HG03108 (cell line): ENCODE measurements at regions not wholly inside any gene's neighbourhood (a gene's known extent, or its start where the extent isn't known, plus 50 kb on each side); places are given as distances from the start of the nearest gene placed in this dataset.

Experiments used
- ATAC-seq: cut with Tn5 transposase; IDR thresholded peaks from one replicate; pipeline ENCODE4 v1.9.1; 2021; ENCODE audit warnings: moderate library complexity; ENCODE audit not compliant: unreplicated experiment

GRCh38 chr14:89613260-89614008 is 196.4 kb upstream of the FOXN3 start:
- ATAC-seq = no peak

DNA sequence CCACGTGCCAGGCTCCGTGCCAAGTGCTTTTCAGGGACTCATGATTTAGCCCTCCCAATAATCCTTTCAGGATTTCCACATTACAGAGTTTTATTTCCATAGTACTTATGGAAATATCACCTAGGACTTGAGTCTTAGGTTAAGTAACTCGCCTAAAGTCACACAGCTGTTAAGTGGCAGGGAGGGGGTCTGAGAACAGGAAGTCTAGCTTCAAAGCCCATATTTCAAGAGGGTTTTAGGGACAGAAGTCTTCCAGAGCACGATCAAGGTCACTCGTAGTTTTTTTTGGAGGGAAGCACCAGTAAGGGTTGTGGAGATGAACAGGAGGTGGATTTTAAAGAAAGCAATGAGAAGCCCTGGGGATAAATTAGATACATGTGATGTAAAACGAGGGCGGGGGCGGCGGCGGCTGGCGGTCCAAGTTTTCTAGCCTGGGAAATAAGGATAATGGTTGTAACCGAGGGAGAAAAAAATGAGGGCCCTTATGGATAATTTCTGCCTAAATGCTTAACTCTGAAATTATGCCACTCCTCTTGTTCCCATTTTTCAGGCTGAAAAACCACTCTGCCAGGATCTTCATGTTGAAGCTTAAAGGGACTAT is 192.6 kb upstream of the FOXN3 start:
- ATAC-seq = no peak

- ATAC-seq = no peak
Observed at GRCh38 chr14:89607453-89607852, 190.4 kb upstream of the FOXN3 start.

- no peak for ATAC-seq
Observed at GRCh38 chr14:89603938-89604480, 187.0 kb upstream of the FOXN3 start.

DNA sequence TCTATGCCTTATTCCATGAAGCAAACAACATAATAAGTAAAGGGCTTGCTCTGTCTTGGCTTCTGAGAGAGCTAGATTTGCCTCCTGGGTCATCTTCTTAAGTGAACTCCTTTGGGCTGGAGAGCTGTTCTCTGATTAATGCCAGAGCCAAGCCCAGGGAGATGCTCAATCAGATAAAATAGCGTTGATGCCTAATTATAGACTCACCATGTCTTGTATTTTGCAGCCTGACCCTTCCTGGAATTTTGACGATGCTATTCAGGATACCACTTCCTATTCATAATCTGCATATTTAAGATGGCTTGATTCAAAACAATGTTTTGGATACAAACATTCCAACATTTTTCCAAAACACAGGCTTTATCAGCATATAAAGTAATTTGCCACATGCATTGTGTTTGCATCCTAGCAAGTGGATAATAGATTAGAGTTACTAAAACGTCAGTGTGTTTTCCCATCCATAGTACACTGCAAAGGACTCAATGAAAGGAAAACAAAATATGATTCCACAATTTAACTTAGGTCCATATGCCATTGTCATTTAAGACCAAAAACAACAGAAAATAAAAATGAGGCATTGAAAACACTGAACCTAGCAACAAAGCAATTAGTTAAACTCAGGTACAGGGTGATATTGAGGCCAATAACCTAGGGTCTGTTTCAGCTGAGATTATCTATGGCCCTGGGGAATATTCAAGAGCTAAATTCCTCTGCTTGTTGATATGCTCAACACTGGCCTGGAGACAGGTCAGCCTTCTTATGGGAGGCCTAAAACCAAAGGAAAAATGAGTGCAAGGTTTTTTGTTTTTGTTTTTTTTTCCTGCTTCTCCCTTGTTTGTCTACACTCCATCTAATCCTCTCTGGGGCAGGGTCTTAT is 184.2 kb upstream of the FOXN3 start:
- ATAC-seq = no peak

DNA sequence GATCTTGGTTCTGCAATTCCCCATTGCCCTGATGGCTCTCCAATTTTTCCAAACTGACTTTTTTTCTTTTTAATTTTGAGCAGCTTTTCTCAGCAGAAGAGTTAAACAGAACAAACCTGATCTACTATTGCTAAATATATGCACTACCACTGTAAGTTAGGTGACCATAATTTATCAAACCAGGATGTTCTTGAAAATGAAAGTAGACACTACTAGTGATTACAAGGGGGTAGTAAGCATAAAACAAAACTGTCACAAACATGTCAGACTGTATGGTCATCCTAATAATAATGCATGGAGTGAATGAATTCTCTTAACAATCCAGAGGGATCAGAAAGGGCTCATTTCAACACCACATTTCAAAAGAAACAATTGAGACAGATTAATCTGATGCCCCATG is 183.0 kb upstream of the FOXN3 start:
- no peak for ATAC-seq

DNA sequence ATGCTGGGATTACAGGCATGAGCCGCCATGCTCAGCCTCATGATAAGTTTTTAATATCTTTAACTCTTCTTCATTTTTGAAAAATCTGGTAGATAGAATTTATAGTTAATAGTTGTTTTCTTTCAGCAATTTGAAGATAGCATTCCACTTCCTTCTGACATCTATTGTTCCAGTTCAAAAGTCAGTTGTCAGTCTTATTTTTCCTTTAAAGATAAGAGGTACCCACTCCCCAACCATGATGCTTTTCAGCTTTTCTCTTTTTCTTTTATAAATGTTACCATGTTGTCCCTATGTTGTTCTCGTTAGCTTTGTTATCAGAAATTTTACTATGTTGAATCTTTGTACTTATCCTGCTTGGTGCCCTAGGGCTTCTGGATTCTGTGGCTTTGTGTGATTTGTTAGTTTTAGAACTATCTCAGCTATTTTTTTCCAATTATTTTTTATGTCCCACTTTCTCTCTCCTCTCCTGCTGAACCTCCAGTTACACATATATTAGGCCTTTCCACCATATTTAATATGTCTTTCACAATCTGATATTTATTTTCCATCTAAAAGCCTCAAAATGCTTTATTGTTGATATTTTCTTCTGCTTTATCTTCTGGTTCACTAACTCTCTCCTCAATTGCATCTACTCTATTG is 181.6 kb upstream of the FOXN3 start:
- ATAC-seq = no peak

DNA sequence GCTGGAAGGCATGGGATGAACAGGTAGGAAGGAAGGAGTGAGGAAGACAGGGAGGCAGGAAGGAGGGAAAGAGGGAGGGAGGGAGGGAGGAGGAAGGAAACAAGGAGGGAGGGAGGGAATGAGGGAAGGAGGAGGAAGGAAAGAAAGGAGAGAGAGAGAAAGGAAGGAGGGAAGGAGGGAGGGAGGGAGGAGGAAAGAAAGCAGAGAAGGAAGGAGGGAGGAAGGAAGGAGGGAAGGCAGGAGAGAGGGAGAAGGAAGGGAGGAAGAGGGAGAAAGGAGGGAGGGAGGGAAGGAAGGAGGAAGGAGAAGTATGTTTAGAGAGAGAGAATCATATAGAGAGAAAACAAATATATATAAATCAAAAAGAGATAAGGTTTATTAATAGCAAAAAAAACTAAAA is 175.9 kb upstream of the FOXN3 start:
- ATAC-seq = no peak

GRCh38 chr14:89589400-89590118 is 172.5 kb upstream of the FOXN3 start:
- ATAC-seq = peak; percentile 69

- ATAC-seq = no peak
Observed at GRCh38 chr14:89588840-89589296, 171.8 kb upstream of the FOXN3 start.

- ATAC-seq = no peak
Observed at GRCh38 chr14:89588016-89588415, 171.0 kb upstream of the FOXN3 start.

GRCh38 chr14:89587136-89587420 is 170.0 kb upstream of the FOXN3 start:
- ATAC-seq = no peak

DNA sequence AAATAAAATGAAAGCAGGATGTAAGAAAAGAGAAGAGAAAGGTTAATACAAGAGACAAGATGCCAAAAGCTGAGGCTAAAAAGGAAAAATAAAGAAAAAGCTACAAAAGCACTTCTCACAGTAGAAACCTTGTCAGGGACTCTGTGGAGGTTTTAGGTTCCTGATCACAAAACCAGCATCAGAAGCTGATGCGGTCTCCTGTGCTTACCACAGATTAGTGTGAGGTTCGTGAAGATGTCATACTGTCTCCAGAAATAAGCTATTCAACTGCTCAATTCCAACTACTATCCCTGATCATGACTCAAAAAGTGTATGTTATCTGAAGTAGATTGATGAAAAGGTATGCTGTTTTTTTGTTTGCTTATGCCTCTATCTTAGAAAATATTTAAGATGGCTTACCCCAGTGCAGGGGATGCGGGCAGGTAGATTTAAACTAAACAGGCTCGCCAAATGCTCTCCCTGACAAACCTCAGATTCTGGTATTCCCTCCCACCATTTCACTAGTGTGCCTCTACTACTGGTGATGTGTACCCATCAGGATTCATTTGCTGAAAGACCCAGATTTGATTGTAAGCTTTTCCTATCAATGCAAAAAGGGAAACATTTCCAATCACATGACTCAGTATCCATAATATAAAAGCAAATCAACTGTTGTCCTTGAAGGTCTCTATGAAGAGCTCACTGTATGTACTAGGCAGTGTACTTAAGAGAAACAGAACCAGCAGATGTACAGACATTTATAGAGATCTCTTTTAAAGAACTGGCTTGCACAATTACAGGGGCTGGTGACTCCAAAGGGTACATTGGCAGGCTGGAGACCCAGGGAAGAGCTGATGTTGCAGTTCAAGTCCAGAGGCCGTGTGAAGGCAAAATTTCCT is 169.5 kb upstream of the FOXN3 start:
- no peak for ATAC-seq

GRCh38 chr14:89578156-89578555 is 161.1 kb upstream of the FOXN3 start:
- no peak for ATAC-seq

DNA sequence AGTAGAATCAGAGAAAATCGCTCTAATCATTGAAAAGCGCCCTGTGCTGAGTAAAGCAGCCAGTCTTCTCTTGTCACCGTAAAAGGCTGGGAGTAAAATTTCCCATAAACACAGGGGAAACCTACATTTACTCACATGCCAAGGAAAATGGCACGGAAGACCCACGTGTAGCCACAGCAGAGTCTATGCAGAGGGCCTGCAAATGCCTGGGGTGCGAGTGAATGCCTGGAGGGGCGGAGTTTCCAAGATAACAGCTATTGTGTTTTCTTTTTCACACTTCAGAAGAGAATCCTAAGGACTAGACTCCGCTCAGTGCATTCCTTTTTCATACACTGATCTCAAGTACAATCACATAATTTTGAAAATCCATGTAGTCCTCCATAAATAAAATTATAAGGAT is 159.9 kb upstream of the FOXN3 start:
- ATAC-seq = no peak

DNA sequence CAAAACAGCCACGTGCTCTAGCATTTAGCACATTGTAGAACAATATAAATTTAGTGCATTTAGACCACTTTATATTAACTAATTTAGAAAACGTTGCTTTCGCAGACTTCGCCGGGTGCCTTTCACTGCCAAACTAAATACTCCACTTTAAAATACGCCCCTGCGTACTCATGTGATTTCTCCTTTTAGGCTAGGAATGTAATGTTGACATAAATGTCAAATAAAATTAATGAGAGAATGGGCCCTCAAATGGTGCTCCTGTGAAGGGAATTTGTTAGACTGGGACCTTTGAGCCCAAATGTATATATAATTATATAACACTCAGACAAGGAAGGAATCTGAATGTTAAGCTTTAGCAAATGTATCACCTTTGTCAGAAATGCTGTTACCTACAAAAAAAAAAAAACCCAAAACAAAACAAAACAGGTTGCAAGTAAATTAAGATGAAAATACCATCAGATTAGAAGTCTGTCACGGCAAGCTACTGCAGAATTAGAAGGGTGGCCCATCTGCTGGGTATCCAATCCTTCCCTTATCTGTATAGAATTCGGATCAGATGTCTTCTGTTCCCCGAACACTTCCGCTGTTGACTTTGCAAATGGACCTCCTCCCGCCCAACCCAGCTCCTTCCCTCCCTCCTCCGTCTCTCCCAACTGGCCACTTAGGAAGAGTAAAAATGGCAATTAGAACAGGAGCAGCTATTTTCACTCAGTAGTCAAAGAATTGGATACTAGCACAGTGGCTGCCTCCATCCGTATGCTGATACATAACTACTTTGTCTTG is 159.3 kb upstream of the FOXN3 start:
- ATAC-seq = no peak

DNA sequence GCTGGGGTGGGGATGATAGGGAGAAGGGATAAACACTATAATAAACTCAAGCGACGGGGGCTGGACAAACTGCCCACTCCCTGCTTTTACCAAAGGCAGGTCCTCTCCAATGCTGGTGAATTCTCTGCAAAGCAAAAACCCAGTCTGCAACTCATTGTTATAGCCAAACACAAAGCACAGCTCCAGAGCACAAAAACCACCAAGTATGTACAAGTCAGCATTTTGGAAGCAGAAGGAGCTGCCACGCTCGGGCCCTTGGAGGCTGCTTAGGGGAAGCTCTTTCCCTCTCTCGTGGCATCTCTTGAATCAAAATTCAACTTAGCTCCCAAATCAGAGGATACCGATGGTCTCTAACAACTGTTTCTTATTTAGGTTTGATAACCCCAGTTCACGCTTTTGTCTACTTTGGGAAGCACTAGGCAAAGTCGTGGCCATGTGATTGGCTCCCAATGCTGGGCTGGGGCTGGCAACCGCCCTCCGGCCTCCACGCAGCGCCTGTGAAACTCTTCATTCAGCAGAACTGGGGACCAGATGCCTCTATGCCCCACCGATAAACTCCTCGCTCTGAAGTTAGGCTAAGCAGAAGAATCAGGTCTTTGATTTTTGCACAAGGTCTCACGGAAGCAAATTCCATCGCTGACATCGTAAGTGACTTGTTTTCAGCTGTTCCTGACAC is 158.5 kb upstream of the FOXN3 start:
- ATAC-seq = no peak

- ATAC-seq = no peak
Observed at GRCh38 chr14:89574420-89574819, 157.4 kb upstream of the FOXN3 start.

DNA sequence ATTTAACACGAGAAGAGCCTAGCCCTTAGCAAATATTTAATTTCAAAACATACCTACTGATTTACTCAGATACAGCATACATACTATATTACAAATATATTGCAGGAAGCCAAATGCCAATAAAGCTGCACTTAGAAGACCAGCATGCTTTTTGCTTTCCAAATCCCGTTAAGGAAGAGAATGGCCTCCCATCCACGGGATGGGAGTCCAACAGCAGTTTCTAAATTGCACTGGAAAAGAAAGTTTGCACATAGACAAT is 156.3 kb upstream of the FOXN3 start:
- no peak for ATAC-seq
